Peyer's patch (tissue), 4 donors: ENCODE measurements at regions not wholly inside any gene's neighbourhood (a gene's known extent, or its start where the extent isn't known, plus 50 kb on each side); places are given as distances from the start of the nearest gene placed in this dataset.

Experiments
- POLR2A ChIP-seq, 2 donors: fragments of 450-650 bp; IDR thresholded peaks; one replicate each; pipeline ENCODE4 v1.5.1; 2017; ENCODE audit warnings: antibody characterized with exemption in 2 of 2, mild to moderate bottlenecking in 2 of 2, moderate library complexity in 2 of 2
- TF ChIP-seq, protein P1 (sequence below), 6 experiments: fragments of 450-650 bp in 4 of 6; fragments of 200-600 bp in 2 of 6; sonication (generic) in 1 of 6; IDR thresholded peaks; one replicate each; pipeline ENCODE4 v1.5.1; 2017 to 2019; ENCODE audit warnings: antibody characterized with exemption in 6 of 6, mild to moderate bottlenecking in 3 of 6, moderate library complexity in 1 of 6

DNA sequence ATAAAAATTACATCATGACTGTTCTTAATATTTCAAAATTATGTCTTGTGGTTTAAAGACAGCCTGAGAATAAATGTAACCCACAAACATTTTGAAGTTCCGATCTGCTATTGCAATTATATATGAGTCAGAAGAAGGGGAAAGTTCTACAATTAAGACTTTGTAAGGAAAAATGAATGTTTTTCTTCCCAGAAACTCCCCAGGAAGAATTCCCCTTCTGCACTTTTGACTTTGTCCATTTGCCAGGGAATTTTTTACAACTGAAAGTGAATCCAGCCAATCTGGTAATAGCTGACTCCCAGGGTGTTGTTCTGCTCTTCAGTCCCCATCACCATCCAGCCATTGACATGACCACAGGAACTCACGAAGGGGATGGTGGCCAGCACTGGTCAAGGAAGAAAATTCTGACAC is 61.6 kb upstream of the NOCT start:
- TF ChIP-seq, protein P1, sequence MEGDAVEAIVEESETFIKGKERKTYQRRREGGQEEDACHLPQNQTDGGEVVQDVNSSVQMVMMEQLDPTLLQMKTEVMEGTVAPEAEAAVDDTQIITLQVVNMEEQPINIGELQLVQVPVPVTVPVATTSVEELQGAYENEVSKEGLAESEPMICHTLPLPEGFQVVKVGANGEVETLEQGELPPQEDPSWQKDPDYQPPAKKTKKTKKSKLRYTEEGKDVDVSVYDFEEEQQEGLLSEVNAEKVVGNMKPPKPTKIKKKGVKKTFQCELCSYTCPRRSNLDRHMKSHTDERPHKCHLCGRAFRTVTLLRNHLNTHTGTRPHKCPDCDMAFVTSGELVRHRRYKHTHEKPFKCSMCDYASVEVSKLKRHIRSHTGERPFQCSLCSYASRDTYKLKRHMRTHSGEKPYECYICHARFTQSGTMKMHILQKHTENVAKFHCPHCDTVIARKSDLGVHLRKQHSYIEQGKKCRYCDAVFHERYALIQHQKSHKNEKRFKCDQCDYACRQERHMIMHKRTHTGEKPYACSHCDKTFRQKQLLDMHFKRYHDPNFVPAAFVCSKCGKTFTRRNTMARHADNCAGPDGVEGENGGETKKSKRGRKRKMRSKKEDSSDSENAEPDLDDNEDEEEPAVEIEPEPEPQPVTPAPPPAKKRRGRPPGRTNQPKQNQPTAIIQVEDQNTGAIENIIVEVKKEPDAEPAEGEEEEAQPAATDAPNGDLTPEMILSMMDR (IDR thresholded peaks at IDR 0.05), result no peak
- TF ChIP-seq POLR2A (IDR thresholded peaks at IDR 0.05), result no peak
